ENCODE measurements at regions not wholly inside any gene's neighbourhood (a gene's known extent, or its start where the extent isn't known, plus 50 kb on each side); places are given as distances from the start of the nearest gene placed in this dataset.

DNA sequence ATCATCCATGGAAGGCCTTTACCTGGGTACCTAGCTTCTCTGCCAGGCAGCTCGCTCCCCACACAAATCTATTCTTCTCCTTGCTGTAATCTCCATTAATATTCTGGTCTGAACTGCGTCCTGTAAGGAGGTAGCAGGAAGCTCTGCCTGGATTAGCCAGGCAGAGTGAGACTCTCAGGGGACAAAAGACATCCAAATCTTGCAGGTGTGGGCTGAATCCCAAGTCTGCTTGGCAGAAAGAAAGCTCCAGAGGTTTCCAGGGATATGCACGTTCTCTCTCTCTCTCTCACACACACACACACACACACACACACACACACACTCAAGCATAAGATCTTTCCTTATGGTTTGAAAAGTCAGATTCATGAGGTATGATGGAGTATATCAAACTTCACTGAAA is 66.5 kb downstream of the THNSL2 start:
- no peaks in the 10 kb centered on the region for H3K36me3 Mint-ChIP-seq
- TF ChIP-seq AFF4 (CRISPR knock-in tag; IDR thresholded peaks at IDR 0.05; ENCODE audit: borderline replicate concordance) (no peak), ZBTB21 (CRISPR knock-in tag; IDR thresholded peaks at IDR 0.05; ENCODE audit: borderline replicate concordance) (no peak), ZNF532 (CRISPR knock-in tag; IDR thresholded peaks at IDR 0.05; ENCODE audit: borderline replicate concordance) (no peak), ZNF317 (CRISPR knock-in tag; IDR thresholded peaks at IDR 0.05; ENCODE audit: borderline replicate concordance, low read depth) (no peak), ZNF396 (CRISPR knock-in tag; IDR thresholded peaks at IDR 0.05; ENCODE audit: borderline replicate concordance) (no peak), IRF2 (CRISPR knock-in tag; IDR thresholded peaks at IDR 0.05; ENCODE audit: borderline replicate concordance, low read depth) (no peak), NR1H2 (CRISPR knock-in tag; IDR thresholded peaks at IDR 0.05) (no peak), FOXK1 (CRISPR knock-in tag; IDR thresholded peaks at IDR 0.05) (no peak), ATF1 (CRISPR knock-in tag; IDR thresholded peaks at IDR 0.05) (no peak), ZNF423 (CRISPR knock-in tag; IDR thresholded peaks at IDR 0.05) (no peak), JAZF1 (CRISPR knock-in tag; IDR thresholded peaks at IDR 0.05) (no peak), NFATC4 (CRISPR knock-in tag; IDR thresholded peaks at IDR 0.05) (no peak), HMGXB4 (CRISPR knock-in tag; IDR thresholded peaks at IDR 0.05) (no peak), CBFB (CRISPR knock-in tag; IDR thresholded peaks at IDR 0.05; ENCODE audit: low read depth) (no peak), HMGA2 (CRISPR knock-in tag; IDR thresholded peaks at IDR 0.05) (no peak), TP53 (CRISPR knock-in tag; IDR thresholded peaks at IDR 0.05) (no peak), NR2C2 (CRISPR knock-in tag; IDR thresholded peaks at IDR 0.05) (no peak)
- TF ChIP-seq, protein P1, sequence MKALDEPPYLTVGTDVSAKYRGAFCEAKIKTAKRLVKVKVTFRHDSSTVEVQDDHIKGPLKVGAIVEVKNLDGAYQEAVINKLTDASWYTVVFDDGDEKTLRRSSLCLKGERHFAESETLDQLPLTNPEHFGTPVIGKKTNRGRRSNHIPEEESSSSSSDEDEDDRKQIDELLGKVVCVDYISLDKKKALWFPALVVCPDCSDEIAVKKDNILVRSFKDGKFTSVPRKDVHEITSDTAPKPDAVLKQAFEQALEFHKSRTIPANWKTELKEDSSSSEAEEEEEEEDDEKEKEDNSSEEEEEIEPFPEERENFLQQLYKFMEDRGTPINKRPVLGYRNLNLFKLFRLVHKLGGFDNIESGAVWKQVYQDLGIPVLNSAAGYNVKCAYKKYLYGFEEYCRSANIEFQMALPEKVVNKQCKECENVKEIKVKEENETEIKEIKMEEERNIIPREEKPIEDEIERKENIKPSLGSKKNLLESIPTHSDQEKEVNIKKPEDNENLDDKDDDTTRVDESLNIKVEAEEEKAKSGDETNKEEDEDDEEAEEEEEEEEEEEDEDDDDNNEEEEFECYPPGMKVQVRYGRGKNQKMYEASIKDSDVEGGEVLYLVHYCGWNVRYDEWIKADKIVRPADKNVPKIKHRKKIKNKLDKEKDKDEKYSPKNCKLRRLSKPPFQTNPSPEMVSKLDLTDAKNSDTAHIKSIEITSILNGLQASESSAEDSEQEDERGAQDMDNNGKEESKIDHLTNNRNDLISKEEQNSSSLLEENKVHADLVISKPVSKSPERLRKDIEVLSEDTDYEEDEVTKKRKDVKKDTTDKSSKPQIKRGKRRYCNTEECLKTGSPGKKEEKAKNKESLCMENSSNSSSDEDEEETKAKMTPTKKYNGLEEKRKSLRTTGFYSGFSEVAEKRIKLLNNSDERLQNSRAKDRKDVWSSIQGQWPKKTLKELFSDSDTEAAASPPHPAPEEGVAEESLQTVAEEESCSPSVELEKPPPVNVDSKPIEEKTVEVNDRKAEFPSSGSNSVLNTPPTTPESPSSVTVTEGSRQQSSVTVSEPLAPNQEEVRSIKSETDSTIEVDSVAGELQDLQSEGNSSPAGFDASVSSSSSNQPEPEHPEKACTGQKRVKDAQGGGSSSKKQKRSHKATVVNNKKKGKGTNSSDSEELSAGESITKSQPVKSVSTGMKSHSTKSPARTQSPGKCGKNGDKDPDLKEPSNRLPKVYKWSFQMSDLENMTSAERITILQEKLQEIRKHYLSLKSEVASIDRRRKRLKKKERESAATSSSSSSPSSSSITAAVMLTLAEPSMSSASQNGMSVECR (CRISPR knock-in tag; IDR thresholded peaks at IDR 0.05; ENCODE audit: borderline replicate concordance) = no peak
- TF ChIP-seq, protein P2, sequence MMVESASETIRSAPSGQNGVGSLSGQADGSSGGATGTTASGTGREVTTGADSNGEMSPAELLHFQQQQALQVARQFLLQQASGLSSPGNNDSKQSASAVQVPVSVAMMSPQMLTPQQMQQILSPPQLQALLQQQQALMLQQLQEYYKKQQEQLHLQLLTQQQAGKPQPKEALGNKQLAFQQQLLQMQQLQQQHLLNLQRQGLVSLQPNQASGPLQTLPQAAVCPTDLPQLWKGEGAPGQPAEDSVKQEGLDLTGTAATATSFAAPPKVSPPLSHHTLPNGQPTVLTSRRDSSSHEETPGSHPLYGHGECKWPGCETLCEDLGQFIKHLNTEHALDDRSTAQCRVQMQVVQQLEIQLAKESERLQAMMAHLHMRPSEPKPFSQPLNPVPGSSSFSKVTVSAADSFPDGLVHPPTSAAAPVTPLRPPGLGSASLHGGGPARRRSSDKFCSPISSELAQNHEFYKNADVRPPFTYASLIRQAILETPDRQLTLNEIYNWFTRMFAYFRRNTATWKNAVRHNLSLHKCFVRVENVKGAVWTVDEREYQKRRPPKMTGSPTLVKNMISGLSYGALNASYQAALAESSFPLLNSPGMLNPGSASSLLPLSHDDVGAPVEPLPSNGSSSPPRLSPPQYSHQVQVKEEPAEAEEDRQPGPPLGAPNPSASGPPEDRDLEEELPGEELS (CRISPR knock-in tag; IDR thresholded peaks at IDR 0.05) = no peak
- no peak for ATAC-seq
- H3K27me3 Mint-ChIP-seq (ENCODE audit: low read depth) = no peaks in the 10 kb centered on the region; the same call in 1 of the 2 replicates
- H3K9me3 Mint-ChIP-seq = peaks cover 5% of the 10 kb centered on the region
- no peak overlapping the region for H3K4me3 Mint-ChIP-seq
- no peak for DNase-seq (ENCODE audit: low spot score)
- ChIA-PET POLR2A (no interaction called here), CTCF (interaction anchor here (0.6 to 1.3 kb wide), 2 partner anchors 10 to 25 kb away, joined by 3 to 5 read pairs; no protein-coding TSS in a partner anchor)
- no peak overlapping the region for H3K27ac Mint-ChIP-seq
- H3K4me1 Mint-ChIP-seq = no peaks in the 10 kb centered on the region
